H9 (cell line): ENCODE measurements at regions not wholly inside any gene's neighbourhood (a gene's known extent, or its start where the extent isn't known, plus 50 kb on each side); places are given as distances from the start of the nearest gene placed in this dataset.

Experiments used
- DNase-seq: peaks from one replicate; pipeline ENCODE4 v3.0.0-alpha.2; 2017
- H2AFZ ChIP-seq: one replicate; pipeline ENCODE4 v1.6.1; 2013; ENCODE audit warnings: mild to moderate bottlenecking, low read length, control low read depth, moderate library complexity
- H2AK5ac ChIP-seq: 2 replicates; pipeline ENCODE4 v1.6.1; 2013; ENCODE audit warnings: low read length, control low read depth, mixed read lengths; ENCODE audit not compliant: insufficient read length
- H2BK120ac ChIP-seq: one replicate; pipeline ENCODE4 v1.6.1; 2013; ENCODE audit warnings: low read depth, mild to moderate bottlenecking, low read length, control low read depth, inconsistent platforms; ENCODE audit not compliant: poor library complexity, severe bottlenecking
- H2BK12ac ChIP-seq: 2 replicates; pipeline ENCODE4 v1.6.1; 2013; ENCODE audit warnings: low read length, control low read depth, mixed read lengths, low read depth; ENCODE audit not compliant: insufficient read length
- H2BK15ac ChIP-seq: 2 replicates; pipeline ENCODE4 v1.6.1; 2013; ENCODE audit warnings: low read depth, low read length, control low read depth
- H2BK20ac ChIP-seq: one replicate; pipeline ENCODE4 v1.6.1; 2013; ENCODE audit warnings: low read depth, mild to moderate bottlenecking, low read length, control low read depth, inconsistent platforms; ENCODE audit not compliant: poor library complexity, severe bottlenecking
- H2BK5ac ChIP-seq: 2 replicates; pipeline ENCODE4 v1.6.1; 2013; ENCODE audit warnings: low read length, control low read depth, mixed read lengths; ENCODE audit not compliant: insufficient read length
- H3K14ac ChIP-seq: 2 replicates; pipeline ENCODE4 v1.6.1; 2013; ENCODE audit warnings: low read length, control low read depth; ENCODE audit not compliant: insufficient read depth
- H3K18ac ChIP-seq: 2 replicates; pipeline ENCODE4 v1.6.1; 2013; ENCODE audit warnings: low read depth, mild to moderate bottlenecking, mixed read lengths, low read length, control low read depth; ENCODE audit not compliant: insufficient read length
- H3K23ac ChIP-seq: 2 replicates; pipeline ENCODE4 v1.6.1; 2013; ENCODE audit warnings: low read length, control low read depth, mixed read lengths, low read depth; ENCODE audit not compliant: insufficient read length
- H3K23me2 ChIP-seq: 2 replicates; pipeline ENCODE4 v1.6.1; 2013; ENCODE audit warnings: low read depth, mild to moderate bottlenecking, mixed read lengths, low read length, control low read depth; ENCODE audit not compliant: insufficient read length, poor library complexity, severe bottlenecking
- H3K27ac ChIP-seq: 2 replicates; pipeline ENCODE4 v1.5.1; 2013; ENCODE audit warnings: low read length, control low read depth, mixed read lengths, low read depth; ENCODE audit not compliant: insufficient read length
- H3K27me3 ChIP-seq: 2 replicates; pipeline ENCODE4 v1.6.1; 2013; ENCODE audit warnings: low read length, control low read depth, inconsistent platforms; ENCODE audit not compliant: insufficient read depth
- H3K4ac ChIP-seq: 2 replicates; pipeline ENCODE4 v1.6.1; 2013; ENCODE audit warnings: low read depth, mild to moderate bottlenecking, control low read depth, inconsistent platforms, low read length, moderate library complexity
- H3K4me1 ChIP-seq: 2 replicates; pipeline ENCODE4 v1.6.1; 2013; ENCODE audit warnings: low read length, control low read depth, inconsistent platforms; ENCODE audit not compliant: insufficient read depth
- H3K4me2 ChIP-seq: 2 replicates; pipeline ENCODE4 v1.6.1; 2013; ENCODE audit warnings: low read length, control low read depth, mixed read lengths; ENCODE audit not compliant: insufficient read length, insufficient read depth
- H3K56ac ChIP-seq: 2 replicates; pipeline ENCODE4 v1.6.1; 2013; ENCODE audit warnings: low read depth, mild to moderate bottlenecking, mixed read lengths, low read length, control low read depth; ENCODE audit not compliant: insufficient read length
- H3K79me1 ChIP-seq: 2 replicates; pipeline ENCODE4 v1.6.1; 2013; ENCODE audit warnings: low read depth, mild to moderate bottlenecking, moderate library complexity, low read length, control low read depth, inconsistent platforms; ENCODE audit not compliant: insufficient read depth, poor library complexity, severe bottlenecking
- H3K79me2 ChIP-seq: 2 replicates; pipeline ENCODE4 v1.6.1; 2013; ENCODE audit warnings: low read length, control low read depth, inconsistent platforms; ENCODE audit not compliant: insufficient read depth
- H3K9ac ChIP-seq: 2 replicates; pipeline ENCODE4 v1.6.1; 2013; ENCODE audit warnings: low read length, control low read depth, mixed read lengths; ENCODE audit not compliant: insufficient read length; ENCODE audit errors: extremely low read depth
- H3K9me3 ChIP-seq: one replicate; pipeline ENCODE4 v1.6.1; 2013; ENCODE audit warnings: low read depth, low read length, inconsistent platforms; ENCODE audit not compliant: control insufficient read depth
- H3T11ph ChIP-seq: one replicate; pipeline ENCODE4 v1.6.1; 2013; ENCODE audit warnings: mild to moderate bottlenecking, low read length, control low read depth, inconsistent platforms
- H4K20me1 ChIP-seq: one replicate; pipeline ENCODE4 v1.6.1; 2013; ENCODE audit not compliant: control insufficient read depth, insufficient read length, insufficient read depth
- H4K5ac ChIP-seq: 2 replicates; pipeline ENCODE4 v1.6.1; 2013; ENCODE audit warnings: low read depth, mild to moderate bottlenecking, mixed read lengths, low read length, control low read depth; ENCODE audit not compliant: insufficient read length
- H4K8ac ChIP-seq: replicated peaks from 2 replicates; pipeline ENCODE4 v1.6.1; 2013; ENCODE audit warnings: low read length, control low read depth, mixed read lengths, low read depth; ENCODE audit not compliant: insufficient read length
- H4K91ac ChIP-seq: 2 replicates; pipeline ENCODE4 v1.6.1; 2013; ENCODE audit warnings: low read depth, mild to moderate bottlenecking, moderate library complexity, mixed read lengths, low read length, control low read depth; ENCODE audit not compliant: insufficient read length
- H3K27ac Mint-ChIP-seq, 3 experiments: 2 replicates in 2 of 3; 3 replicates in 1 of 3; pipeline ENCODE4 v1.8.0; 2020 to 2021; ENCODE audit warnings: mixed read lengths in 3 of 3, mild to moderate bottlenecking in 1 of 3, moderate library complexity in 1 of 3
- H3K27me3 Mint-ChIP-seq: 2 replicates; pipeline ENCODE4 v1.8.0; 2021; ENCODE audit warnings: low read depth, mild to moderate bottlenecking, moderate library complexity, mixed read lengths
- H3K36me3 Mint-ChIP-seq, 3 experiments: 2 replicates in 2 of 3; 3 replicates in 1 of 3; pipeline ENCODE4 v1.8.0; 2020 to 2021; ENCODE audit warnings: low read depth in 3 of 3, mixed read lengths in 3 of 3; ENCODE audit not compliant: insufficient read depth in 1 of 3
- H3K4me1 Mint-ChIP-seq, 2 experiments: 2 replicates each; pipeline ENCODE4 v1.8.0; 2020; ENCODE audit warnings: mixed read lengths in 2 of 2
- H3K4me3 Mint-ChIP-seq, 2 experiments: 2 replicates in 1 of 2; 3 replicates in 1 of 2; pipeline ENCODE4 v1.8.0; 2020 to 2021; ENCODE audit warnings: mild to moderate bottlenecking in 2 of 2, mixed read lengths in 2 of 2, moderate library complexity in 1 of 2
- H3K9me3 Mint-ChIP-seq, 2 experiments: 2 replicates in 1 of 2; 3 replicates in 1 of 2; pipeline ENCODE4 v1.8.0; 2020; ENCODE audit warnings: mild to moderate bottlenecking in 2 of 2, mixed read lengths in 2 of 2, moderate library complexity in 1 of 2
- CTCF ChIP-seq: fragments of 200-600 bp; sonication (generic); conservative IDR thresholded peaks from 3 replicates; pipeline ENCODE4 v1.8.0; 2021; ENCODE audit warnings: antibody characterized with exemption, mild to moderate bottlenecking

GRCh38 chr12:92992041-92992440 lies 62.9 kb upstream of the EEA1 start:
- Histone ChIP-seq H3K4ac (no peak overlapping the region), H3K4me2 (no peak overlapping the region), H2AFZ (no peak overlapping the region), H3K56ac (no peak overlapping the region), H3K27ac (no peak overlapping the region), H3T11ph (no peak overlapping the region), H3K4me1 (no peaks in the 10 kb centered on the region; the same call in 1 of the 2 replicates), H3K23me2 (no peaks in the 10 kb centered on the region), H3K14ac (no peak overlapping the region), H4K8ac (no peak overlapping the region), H4K5ac (no peak overlapping the region), H3K9me3 (peaks cover 6% of the 10 kb centered on the region), H3K18ac (no peak overlapping the region), H4K20me1 (no peaks in the 10 kb centered on the region), H4K91ac (no peak overlapping the region), H2BK20ac (no peak overlapping the region), H3K9ac (no peak overlapping the region), H2BK5ac (no peak overlapping the region), H3K27me3 (no peaks in the 10 kb centered on the region), H2BK15ac (no peak overlapping the region), H2BK12ac (no peak overlapping the region), H3K79me1 (no peaks in the 10 kb centered on the region), H3K23ac (no peak overlapping the region), H3K79me2 (no peaks in the 10 kb centered on the region), H2BK120ac (no peak overlapping the region), H2AK5ac (no peak overlapping the region)
- Mint-ChIP-seq H3K27ac (no peak overlapping the region), H3K36me3 (peaks cover 0 to 7% (median 0%) of the 10 kb centered on the region in 3 experiments; a peak in 2 of 7 replicates), H3K4me1 (peaks cover 9 to 12% of the 10 kb centered on the region in 2 experiments), H3K4me3 (no peak overlapping the region), H3K27me3 (no peaks in the 10 kb centered on the region), H3K9me3 (peaks cover 7% of the 10 kb centered on the region in 2 experiments)
- no peak for DNase-seq
- TF ChIP-seq CTCF = no peak
